HFFc6 (cell line): ENCODE measurements at regions not wholly inside any gene's neighbourhood (a gene's known extent, or its start where the extent isn't known, plus 50 kb on each side); places are given as distances from the start of the nearest gene placed in this dataset.

Experiments used
- DNase-seq: peaks from one replicate; pipeline ENCODE4 v3.0.0-alpha.2; 2018
- H3K27ac Mint-ChIP-seq: 2 replicates; pipeline ENCODE4 v1.8.0; 2020; ENCODE audit warnings: mild to moderate bottlenecking, mixed read lengths
- H3K27me3 Mint-ChIP-seq: 2 replicates; pipeline ENCODE4 v1.8.0; 2021; ENCODE audit warnings: mild to moderate bottlenecking, moderate library complexity, mixed read lengths; ENCODE audit not compliant: insufficient read depth
- H3K36me3 Mint-ChIP-seq: 2 replicates; pipeline ENCODE4 v1.8.0; 2021; ENCODE audit warnings: low read depth, mixed read lengths
- H3K4me1 Mint-ChIP-seq: 2 replicates; pipeline ENCODE4 v1.8.0; 2020; ENCODE audit warnings: low read depth, mixed read lengths
- H3K4me3 Mint-ChIP-seq: 2 replicates; pipeline ENCODE4 v1.8.0; 2020; ENCODE audit warnings: mild to moderate bottlenecking, moderate library complexity, mixed read lengths
- H3K9me3 Mint-ChIP-seq: 2 replicates; pipeline ENCODE4 v1.8.0; 2020; ENCODE audit warnings: mild to moderate bottlenecking, mixed read lengths
- TF ChIP-seq, protein P1 (sequence below): fragments of 200-600 bp; sonication (generic); IDR thresholded peaks from 2 replicates; pipeline ENCODE4 v1.5.0; 2021; ENCODE audit warnings: antibody characterized with exemption, mild to moderate bottlenecking

DNA sequence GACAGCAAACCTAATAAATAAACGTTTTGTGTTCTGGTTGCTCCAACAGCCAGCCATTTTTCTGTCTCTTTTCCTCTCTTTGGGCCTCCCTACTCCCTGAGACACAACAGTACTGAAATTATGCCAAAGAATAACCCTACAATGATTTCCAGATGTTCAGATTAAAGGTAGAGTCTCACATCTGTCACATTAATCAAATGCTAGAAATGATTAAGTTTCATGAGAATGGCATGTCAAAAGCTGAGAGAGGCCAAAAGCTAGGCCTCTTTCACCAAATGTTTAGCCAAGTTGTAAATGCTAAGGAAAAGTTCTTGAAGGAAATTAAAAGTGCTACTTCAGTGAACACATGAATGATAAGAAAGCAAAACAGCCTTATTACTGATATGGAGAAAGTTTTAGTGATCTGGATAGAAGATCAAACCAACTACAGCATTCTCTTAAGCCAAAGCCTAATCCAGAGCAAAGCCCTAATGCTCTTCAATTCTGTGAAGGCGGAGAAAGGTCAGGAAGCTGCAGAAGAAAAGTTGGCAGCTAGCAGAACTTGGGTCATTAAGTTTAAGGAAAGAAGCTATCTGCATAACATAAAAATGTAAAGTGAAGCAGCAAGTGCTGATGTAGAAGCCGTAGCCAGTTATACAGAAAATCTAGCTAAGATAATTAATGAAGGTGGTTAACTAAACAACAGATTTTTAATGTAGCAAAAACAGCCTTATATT, 182.1 kb upstream of the NUDT6 start:
- H3K9me3 Mint-ChIP-seq: no peaks in the 10 kb centered on the region
- no peak overlapping the region for H3K4me3 Mint-ChIP-seq
- H3K4me1 Mint-ChIP-seq: peaks cover 16% of the 10 kb centered on the region
- TF ChIP-seq, protein P1, sequence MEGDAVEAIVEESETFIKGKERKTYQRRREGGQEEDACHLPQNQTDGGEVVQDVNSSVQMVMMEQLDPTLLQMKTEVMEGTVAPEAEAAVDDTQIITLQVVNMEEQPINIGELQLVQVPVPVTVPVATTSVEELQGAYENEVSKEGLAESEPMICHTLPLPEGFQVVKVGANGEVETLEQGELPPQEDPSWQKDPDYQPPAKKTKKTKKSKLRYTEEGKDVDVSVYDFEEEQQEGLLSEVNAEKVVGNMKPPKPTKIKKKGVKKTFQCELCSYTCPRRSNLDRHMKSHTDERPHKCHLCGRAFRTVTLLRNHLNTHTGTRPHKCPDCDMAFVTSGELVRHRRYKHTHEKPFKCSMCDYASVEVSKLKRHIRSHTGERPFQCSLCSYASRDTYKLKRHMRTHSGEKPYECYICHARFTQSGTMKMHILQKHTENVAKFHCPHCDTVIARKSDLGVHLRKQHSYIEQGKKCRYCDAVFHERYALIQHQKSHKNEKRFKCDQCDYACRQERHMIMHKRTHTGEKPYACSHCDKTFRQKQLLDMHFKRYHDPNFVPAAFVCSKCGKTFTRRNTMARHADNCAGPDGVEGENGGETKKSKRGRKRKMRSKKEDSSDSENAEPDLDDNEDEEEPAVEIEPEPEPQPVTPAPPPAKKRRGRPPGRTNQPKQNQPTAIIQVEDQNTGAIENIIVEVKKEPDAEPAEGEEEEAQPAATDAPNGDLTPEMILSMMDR: no peak
- no peaks in the 10 kb centered on the region for H3K36me3 Mint-ChIP-seq
- no peak for DNase-seq
- no peak overlapping the region; the same call in 1 of the 2 replicates for H3K27ac Mint-ChIP-seq
- no peaks in the 10 kb centered on the region for H3K27me3 Mint-ChIP-seq

DNA sequence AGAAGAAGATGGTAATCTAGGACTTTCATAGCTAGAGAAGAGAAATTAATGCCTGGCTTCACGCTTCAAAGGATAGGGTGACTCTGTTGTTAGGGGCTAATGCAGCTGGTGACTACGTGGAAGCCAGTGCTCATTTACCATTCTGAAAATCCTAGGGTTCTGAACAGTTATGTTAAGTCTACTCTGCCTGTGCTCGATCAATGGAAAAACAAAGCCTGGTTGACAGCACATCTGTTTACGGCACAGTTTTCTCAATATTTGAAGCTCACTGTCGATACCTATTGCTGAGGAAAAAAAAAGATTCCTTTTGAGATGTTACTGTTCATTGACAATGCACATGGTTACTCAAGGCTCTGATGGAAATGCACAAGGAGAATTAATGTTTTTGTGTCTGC, 182.6 kb upstream of the NUDT6 start:
- peaks cover 19% of the 10 kb centered on the region for H3K4me1 Mint-ChIP-seq
- no peaks in the 10 kb centered on the region for H3K9me3 Mint-ChIP-seq
- no peak overlapping the region for H3K27ac Mint-ChIP-seq
- H3K4me3 Mint-ChIP-seq: no peak overlapping the region
- no peaks in the 10 kb centered on the region for H3K36me3 Mint-ChIP-seq
- DNase-seq: no peak
- no peaks in the 10 kb centered on the region for H3K27me3 Mint-ChIP-seq
- TF ChIP-seq, protein P1: no peak

DNA sequence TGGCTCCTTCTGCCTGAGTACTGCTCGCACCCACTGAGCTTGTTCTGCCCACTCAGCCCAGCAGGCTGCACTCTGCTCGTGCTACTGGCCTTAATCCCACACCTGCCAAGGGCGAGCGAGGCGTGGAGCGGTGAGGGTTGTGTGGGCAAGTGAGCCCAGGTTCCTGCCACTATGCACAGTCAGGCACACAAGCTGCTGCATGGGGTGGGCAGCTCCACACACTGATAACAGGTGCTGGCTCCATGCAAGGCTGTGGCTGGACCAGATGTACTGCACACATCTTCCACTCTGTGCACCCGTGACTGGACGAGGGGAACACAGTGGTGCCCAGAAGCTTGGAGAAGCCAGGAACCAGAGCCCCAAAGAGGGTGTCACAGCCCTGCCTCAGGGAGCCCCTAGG, 184.3 kb upstream of the NUDT6 start:
- H3K4me3 Mint-ChIP-seq: no peak overlapping the region
- no peaks in the 10 kb centered on the region for H3K36me3 Mint-ChIP-seq
- TF ChIP-seq, protein P1: no peak
- no peak for DNase-seq
- no peaks in the 10 kb centered on the region for H3K9me3 Mint-ChIP-seq
- H3K4me1 Mint-ChIP-seq: peaks cover 31% of the 10 kb centered on the region
- no peaks in the 10 kb centered on the region for H3K27me3 Mint-ChIP-seq
- no peak overlapping the region for H3K27ac Mint-ChIP-seq

DNA sequence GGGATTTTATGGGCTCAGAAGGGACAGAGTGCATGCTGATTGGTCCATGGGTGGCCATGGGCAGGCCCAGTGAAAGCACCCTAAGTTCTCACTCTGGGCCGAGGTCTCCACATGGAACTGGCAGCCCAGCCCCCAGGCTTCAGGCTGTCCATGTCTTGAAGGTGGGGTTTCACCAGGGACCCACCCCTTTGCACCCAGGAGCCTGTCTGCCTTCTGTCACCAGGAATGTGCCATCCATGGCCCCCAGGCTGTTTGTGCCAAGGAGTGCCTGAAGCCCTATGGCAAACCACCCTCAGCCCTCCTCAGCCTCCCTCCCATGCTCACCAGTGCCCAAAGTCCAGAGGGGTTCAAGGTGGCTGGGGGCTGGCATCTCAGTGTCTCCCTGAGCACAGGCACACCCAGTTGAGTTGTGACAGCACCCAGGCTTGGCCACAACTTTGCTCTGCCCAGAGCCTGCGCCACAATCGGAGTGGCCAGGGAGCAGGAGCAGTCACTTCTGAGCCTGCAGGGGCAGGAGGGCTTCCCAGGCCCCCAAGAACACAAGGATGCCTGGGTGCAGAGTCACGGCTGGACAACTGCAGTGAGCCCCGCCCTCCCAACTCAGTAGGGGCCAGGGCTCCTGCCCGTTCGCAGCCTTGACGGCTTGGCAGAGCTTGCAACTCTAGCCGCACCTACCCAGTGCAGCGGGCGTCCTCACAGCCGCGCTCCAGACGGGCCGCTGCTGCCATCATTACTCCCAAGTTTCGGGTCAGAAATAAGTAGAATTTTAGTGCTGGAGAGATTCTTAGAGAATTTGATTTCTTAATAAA, 185.3 kb upstream of the NUDT6 start:
- no peak for DNase-seq
- H3K4me1 Mint-ChIP-seq: peaks cover 31% of the 10 kb centered on the region

DNA sequence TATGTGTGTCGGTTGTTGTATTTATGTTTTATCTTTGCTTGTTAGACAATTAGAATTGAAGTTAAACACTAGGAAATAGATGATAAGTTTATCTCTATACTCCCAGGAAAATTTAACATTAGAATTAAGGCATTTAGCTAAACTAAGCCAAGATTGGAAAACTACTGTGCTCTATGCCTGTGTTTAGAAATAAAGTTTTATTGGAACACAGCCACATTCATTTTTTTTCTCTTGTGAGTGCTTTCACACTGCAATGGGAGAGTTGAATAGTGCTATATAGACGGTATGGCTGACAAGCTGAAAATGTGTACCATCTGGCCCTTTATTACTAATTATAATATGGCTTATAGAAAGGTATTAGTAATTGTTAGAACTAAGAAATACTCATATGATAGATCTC, 186.7 kb upstream of the NUDT6 start:
- Mint-ChIP-seq H3K27ac (no peak overlapping the region), H3K27me3 (no peaks in the 10 kb centered on the region), H3K4me1 (peaks cover 21% of the 10 kb centered on the region), H3K4me3 (no peak overlapping the region), H3K36me3 (peaks cover 9% of the 10 kb centered on the region; the same call in 1 of the 2 replicates), H3K9me3 (no peaks in the 10 kb centered on the region)
- TF ChIP-seq, protein P1: no peak
- no peak for DNase-seq

More for the DNA sequence above, 185.3 kb upstream of the NUDT6 start:
- TF ChIP-seq, protein P1: no peak
- H3K36me3 Mint-ChIP-seq: no peaks in the 10 kb centered on the region
- no peaks in the 10 kb centered on the region for H3K27me3 Mint-ChIP-seq
- H3K9me3 Mint-ChIP-seq: no peaks in the 10 kb centered on the region
- H3K4me3 Mint-ChIP-seq: no peak overlapping the region
- H3K27ac Mint-ChIP-seq: no peak overlapping the region
